PC-3 (cell line): ENCODE measurements at regions not wholly inside any gene's neighbourhood (a gene's known extent, or its start where the extent isn't known, plus 50 kb on each side); places are given as distances from the start of the nearest gene placed in this dataset.

Source experiments
- CTCF ChIP-seq: fragments of 300-600 bp; sonication (generic); conservative IDR thresholded peaks from 2 replicates; pipeline ENCODE4 v1.5.1; 2017; ENCODE audit warnings: antibody characterized with exemption, low read depth, mild to moderate bottlenecking, low read length
- EZH2 ChIP-seq: fragments of 300-600 bp; sonication (generic); IDR thresholded peaks from one replicate; pipeline ENCODE4 v1.6.1; 2017; ENCODE audit warnings: antibody characterized with exemption, mild to moderate bottlenecking, low read length; ENCODE audit not compliant: unreplicated experiment
- EZH2phosphoT487 ChIP-seq: fragments of 300-600 bp; sonication (generic); IDR thresholded peaks from 2 replicates; pipeline ENCODE4 v1.6.1; 2018; ENCODE audit warnings: mild to moderate bottlenecking, antibody characterized with exemption, low read length, borderline replicate concordance

GRCh38 chr12:4052691-4053090 is 179.5 kb upstream of the PARP11 start:
- no peak for TF ChIP-seq CTCF
- no peak for TF ChIP-seq EZH2
- TF ChIP-seq EZH2phosphoT487, result no peak
